ENCODE measurements at regions not wholly inside any gene's neighbourhood (a gene's known extent, or its start where the extent isn't known, plus 50 kb on each side); places are given as distances from the start of the nearest gene placed in this dataset.

- no peak for TF ChIP-seq CTCF (IDR thresholded peaks at IDR 0.05; ENCODE audit: insufficient read depth, low read length)
- no peak for TF ChIP-seq SPI1 (IDR thresholded peaks at IDR 0.05; ENCODE audit: borderline replicate concordance, low read depth)
Observed at GRCh38 chr3:132199451-132199850, 117.8 kb upstream of the ACP3 start.
